ENCODE measurements at regions not wholly inside any gene's neighbourhood (a gene's known extent, or its start where the extent isn't known, plus 50 kb on each side); places are given as distances from the start of the nearest gene placed in this dataset.
A peak's percentile ranks its signal among the peaks of the same experiment; 100 is the strongest.
"Not testable (repeated sequence)": the region's sequence is repeated elsewhere in the genome, so short reads cannot be mapped to it uniquely, and the experiment has no call there.

GRCh38 chr20:48060841-48061720 is 275.8 kb upstream of the SULF2 start:
- no peak for DNase-seq

- DNase-seq = no peak
Measured at GRCh38 chr20:48058611-48059559, 273.6 kb upstream of the SULF2 start.

- DNase-seq = no peak
Measured at GRCh38 chr20:48057739-48058138, 272.5 kb upstream of the SULF2 start.

GRCh38 chr20:48057251-48057650 is 272.0 kb upstream of the SULF2 start:
- DNase-seq = peak; percentile 17

DNA sequence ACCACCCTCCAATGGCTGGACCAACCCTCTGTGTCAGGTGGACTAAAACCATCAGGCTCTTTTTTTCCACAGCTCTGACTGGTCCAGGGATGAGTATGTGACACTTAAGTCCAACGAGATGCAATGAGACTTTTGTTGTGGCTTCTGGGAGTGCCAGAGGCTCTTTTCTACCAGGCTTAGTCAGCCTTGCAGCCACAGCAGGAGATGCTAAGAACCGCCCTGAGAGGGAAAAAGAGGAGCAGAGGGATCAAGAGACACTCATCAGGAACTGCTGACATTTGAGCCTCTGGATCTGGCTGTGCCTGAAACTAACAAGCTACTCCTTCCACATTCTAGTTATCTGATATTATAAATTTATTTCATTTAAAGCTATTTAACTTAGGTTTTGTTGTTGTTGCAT is 270.9 kb upstream of the SULF2 start:
- DNase-seq = no peak

GRCh38 chr20:48054051-48054450 is 268.8 kb upstream of the SULF2 start:
- no peak for DNase-seq

DNA sequence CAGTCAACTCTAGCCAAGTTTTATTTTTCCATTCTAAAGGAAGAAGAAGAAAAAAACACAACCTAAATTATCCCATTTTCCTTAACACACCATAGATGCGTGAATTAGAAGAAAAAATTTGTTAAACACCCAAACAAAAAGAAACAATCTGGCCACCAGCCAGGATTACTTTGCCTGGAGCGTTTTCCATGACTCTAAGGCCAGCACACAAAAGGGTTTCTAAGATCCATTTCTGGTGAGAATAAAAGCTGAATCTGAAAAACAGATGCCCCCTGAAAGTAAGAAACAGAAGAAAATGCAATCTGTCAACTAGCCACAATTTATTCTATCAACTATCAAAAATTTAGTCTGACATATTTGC is 267.2 kb upstream of the SULF2 start:
- DNase-seq = peak; percentile 65

- peak; percentile 90 for DNase-seq
Measured at GRCh38 chr20:48051794-48052474, 266.7 kb upstream of the SULF2 start.

DNA sequence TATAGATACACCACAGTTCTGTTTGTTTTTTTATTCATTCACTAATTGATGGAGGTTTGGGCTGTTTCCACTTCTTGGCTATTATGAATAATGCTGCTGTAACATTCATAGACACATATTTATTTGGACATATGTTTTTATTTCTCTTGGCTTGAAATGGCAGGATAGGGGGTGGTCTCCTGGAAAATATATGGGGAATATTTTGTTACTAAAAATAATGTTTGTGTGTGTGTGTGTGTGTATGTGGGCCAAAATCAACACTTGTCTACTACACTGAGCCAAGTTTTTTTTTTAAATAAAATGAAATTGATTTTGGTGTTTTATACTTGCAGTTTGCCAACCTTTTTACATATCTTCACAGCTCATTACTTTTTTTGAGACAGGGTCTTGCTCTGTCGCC is 264.4 kb upstream of the SULF2 start:
- peak; percentile 20 for DNase-seq

DNA sequence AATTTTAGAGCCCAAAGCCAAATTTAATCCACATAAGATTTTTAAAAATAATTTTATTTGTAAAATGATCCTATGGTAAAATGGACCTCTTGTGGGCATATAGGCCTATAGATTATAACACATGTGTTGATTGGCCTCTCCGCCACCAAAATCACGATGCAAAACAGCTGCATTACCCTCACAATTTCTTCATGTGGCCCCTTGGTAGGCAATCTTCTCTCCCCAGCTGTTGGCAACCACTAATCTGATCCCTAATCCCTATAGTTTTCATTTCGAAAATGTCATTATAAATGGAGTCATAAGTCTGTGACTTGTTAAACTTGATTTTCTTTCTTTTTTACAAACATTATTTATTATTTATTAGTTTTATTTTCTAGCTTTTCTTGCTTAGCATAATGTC is 263.9 kb upstream of the SULF2 start:
- no peak for DNase-seq

GRCh38 chr20:48047447-48047846 is 262.2 kb upstream of the SULF2 start:
- peak; percentile 4 for DNase-seq

DNA sequence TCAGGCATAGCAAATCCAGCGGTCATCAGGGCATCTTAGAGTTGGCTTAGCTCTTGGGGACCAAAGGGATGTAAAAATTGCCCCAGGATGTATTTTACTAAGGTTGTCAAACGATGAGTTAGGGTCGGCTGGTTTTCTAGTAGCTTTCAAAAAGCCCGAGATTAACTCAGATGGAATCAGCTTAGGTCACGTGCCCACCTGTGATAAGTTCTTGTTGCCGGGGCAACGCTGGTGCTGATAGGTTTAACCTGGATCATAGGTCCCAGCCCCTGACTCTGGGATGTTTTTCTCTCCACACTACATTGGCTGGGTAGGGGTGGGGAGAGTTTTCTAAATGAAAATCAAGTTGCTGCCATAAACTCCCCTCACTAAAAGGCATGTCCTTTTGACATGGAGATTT is 257.3 kb upstream of the SULF2 start:
- no peak for DNase-seq

DNA sequence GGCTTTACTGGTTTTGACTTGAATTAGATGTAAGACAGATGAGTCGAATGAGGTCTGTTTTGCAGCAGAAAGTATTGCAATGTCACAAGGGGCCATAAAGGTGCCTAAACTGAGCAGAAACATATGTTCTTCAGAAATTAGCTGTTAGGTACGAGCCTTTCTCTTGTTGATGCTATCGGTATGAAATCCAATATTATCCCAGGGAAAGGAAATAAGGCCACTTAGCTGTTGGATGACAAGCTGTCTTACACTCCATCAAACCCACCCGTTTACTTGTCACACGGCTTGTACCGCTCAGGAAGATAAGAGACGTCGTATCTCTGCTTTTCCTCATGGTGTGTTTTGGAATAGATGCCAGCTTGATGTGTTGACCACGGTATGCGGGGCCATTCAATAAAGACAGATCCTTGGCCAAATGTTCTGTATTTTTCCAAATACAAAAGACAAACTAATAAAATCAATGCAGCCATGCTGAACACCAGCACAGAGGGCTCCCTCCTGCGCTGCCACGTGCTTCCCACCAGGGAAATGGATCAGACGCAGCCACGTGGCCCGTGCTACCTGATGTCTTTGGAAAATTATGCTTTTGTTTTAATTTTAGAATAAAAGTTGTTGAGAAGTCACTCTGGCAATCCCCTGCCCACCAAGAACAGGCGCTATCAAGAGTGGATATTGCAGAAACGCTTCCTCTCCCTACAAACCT is 255.9 kb upstream of the SULF2 start:
- no peak for DNase-seq

DNA sequence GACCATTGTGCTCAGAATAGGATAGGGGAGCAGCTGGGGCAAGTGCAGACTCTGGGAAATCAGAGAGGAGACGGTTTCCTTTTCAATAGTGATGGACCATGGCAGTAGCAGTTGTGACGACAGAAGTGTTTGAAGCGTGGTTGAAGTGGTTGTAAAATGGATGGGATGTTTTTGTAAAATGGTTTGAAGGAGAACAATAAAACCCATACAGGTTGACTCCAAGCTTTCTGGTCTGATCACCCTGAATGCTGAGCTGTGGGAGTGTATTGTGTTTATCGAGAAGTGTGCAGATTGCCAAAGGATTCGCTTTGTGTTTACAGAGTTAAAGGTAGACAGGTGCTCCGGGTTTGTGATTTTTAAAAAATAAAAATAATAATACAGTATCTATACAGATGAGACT is 255.2 kb upstream of the SULF2 start:
- DNase-seq = no peak

GRCh38 chr20:48040051-48040450 is 254.8 kb upstream of the SULF2 start:
- no peak for DNase-seq

- DNase-seq = no peak
Measured at GRCh38 chr20:48039514-48039913, 254.2 kb upstream of the SULF2 start.

GRCh38 chr20:48038713-48039112 is 253.4 kb upstream of the SULF2 start:
- DNase-seq = no peak

GRCh38 chr20:48037798-48038197 is 252.5 kb upstream of the SULF2 start:
- DNase-seq = not testable (repeated sequence)

DNA sequence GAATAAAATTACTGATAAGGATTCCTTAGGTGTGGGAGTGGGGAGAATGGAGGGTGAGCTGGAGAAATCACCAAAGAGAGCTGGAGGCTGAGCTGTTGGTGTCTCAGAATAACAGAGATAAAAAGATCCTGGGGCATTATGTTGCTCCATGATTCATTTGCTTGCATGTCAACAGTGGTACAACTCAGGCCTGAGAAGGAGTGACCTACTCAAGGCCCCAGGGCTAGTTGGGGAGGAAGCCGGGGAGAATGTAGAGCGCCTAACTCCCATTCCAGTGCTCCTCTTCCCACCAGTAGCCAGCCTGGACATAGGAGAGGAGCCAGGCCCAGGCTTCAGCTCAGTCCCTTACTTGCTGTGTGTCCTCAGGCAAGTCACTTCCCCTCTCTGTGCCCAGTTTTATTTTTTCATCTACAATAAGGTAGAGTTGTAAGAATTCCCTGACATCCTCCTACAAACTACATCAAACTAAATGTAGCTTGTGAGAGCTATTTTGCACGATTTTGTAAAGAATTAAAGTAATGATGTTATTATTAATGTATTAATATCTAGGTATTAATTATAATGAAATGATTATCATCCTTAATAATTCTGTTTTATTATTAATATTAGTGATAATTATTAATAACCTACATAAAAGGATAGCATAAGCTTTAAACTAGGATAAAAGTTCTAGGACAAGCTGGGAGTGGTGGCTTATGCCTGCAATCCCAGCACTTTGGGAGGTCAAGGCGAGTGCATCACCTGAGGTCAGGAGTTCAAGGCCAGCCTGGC is 250.9 kb upstream of the SULF2 start:
- no peak for DNase-seq

DNA sequence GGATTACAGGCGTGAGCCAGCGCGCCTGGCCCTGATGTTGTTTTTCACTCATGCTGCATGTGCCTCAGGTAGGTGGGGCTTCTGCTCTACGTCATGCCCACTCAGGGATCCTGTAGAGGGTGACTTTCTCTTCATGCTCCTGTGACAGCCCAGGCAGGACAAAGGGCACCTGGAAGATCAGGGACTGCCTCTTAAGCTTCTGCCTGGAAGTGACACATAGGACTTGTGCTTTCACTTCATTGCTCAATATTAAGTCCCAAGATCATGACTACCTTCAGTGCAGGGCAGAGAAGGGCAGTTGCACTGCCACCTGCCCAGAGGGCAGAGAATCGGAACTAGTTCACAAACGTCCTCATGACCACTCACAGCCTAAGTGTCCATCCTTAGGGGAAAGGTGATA is 249.5 kb upstream of the SULF2 start:
- no peak for DNase-seq

- DNase-seq = not testable (repeated sequence)
Measured at GRCh38 chr20:48033005-48033404, 247.7 kb upstream of the SULF2 start.

DNA sequence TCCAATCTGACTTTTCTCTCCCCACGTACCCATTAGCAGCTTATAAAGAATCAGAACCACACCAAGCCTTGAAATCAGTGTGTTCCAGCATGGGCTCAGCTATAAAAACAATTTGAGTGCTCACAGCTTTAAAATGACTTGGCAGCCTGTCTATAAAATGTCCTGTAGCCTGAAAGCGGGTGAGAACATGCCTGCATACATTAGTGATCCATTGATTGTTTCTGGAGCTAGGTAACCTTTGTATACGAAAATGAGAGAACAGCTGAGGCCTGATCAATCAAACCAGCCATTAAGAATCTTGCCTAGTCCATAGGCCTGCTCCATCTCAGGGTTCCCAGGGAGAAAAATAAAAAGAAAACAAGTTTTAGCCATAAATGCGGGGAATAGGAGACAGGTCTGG is 245.8 kb upstream of the SULF2 start:
- no peak for DNase-seq

Data from dermis blood vessel endothelial cell (primary cell).